Mesendoderm (in vitro differentiated cells): ENCODE measurements at regions not wholly inside any gene's neighbourhood (a gene's known extent, or its start where the extent isn't known, plus 50 kb on each side); places are given as distances from the start of the nearest gene placed in this dataset.
A peak's percentile ranks its signal among the peaks of the same experiment; 100 is the strongest.
"Not testable (repeated sequence)": the region's sequence is repeated elsewhere in the genome, so short reads cannot be mapped to it uniquely, and the experiment has no call there.

Source experiments
- DNase-seq: peaks from one replicate; pipeline ENCODE4 v3.0.0; 2013
- H2AK5ac ChIP-seq: 2 replicates; pipeline ENCODE4 v1.6.1; 2013; ENCODE audit warnings: low read length, inconsistent platforms
- H2BK120ac ChIP-seq: 2 replicates; pipeline ENCODE4 v1.6.1; 2013; ENCODE audit warnings: low read depth, mild to moderate bottlenecking, low read length, moderate library complexity, mixed read lengths
- H2BK15ac ChIP-seq: replicated peaks from 2 replicates; pipeline ENCODE4 v1.6.1; 2013; ENCODE audit warnings: low read depth, mild to moderate bottlenecking, moderate library complexity
- H2BK5ac ChIP-seq: 2 replicates; pipeline ENCODE4 v1.6.1; 2013; ENCODE audit warnings: low read length, inconsistent platforms
- H3K18ac ChIP-seq: 2 replicates; pipeline ENCODE4 v1.6.1; 2013; ENCODE audit warnings: mild to moderate bottlenecking, low read length, mixed read lengths
- H3K23ac ChIP-seq: one replicate; pipeline ENCODE4 v1.6.1; 2013; ENCODE audit warnings: low read length
- H3K27ac ChIP-seq: 2 replicates; pipeline ENCODE4 v1.5.1; 2013; ENCODE audit warnings: low read depth, mild to moderate bottlenecking, inconsistent platforms, low read length, moderate library complexity
- H3K27me3 ChIP-seq: 2 replicates; pipeline ENCODE4 v1.6.1; 2013; ENCODE audit warnings: low read length, control low read depth, mild to moderate bottlenecking, inconsistent platforms; ENCODE audit not compliant: insufficient read depth, poor library complexity
- H3K36me3 ChIP-seq: 2 replicates; pipeline ENCODE4 v1.6.1; 2013; ENCODE audit warnings: low read length, inconsistent platforms; ENCODE audit not compliant: control insufficient read depth, insufficient read depth
- H3K4ac ChIP-seq: one replicate; pipeline ENCODE4 v1.6.1; 2013; ENCODE audit warnings: low read depth, mild to moderate bottlenecking, low read length, moderate library complexity
- H3K4me1 ChIP-seq: 2 replicates; pipeline ENCODE4 v1.6.1; 2013; ENCODE audit warnings: low read depth, low read length, inconsistent platforms; ENCODE audit not compliant: control insufficient read depth
- H3K4me2 ChIP-seq: 2 replicates; pipeline ENCODE4 v1.6.1; 2013; ENCODE audit warnings: low read length
- H3K4me3 ChIP-seq: 2 replicates; pipeline ENCODE4 v1.5.1; 2013; ENCODE audit warnings: mild to moderate bottlenecking, low read length
- H3K56ac ChIP-seq: one replicate; pipeline ENCODE4 v1.6.1; 2013; ENCODE audit warnings: low read length
- H3K79me1 ChIP-seq: 2 replicates; pipeline ENCODE4 v1.6.1; 2013; ENCODE audit warnings: low read length, inconsistent platforms
- H3K79me2 ChIP-seq: 2 replicates; pipeline ENCODE4 v1.6.1; 2013; ENCODE audit warnings: mild to moderate bottlenecking, low read length; ENCODE audit not compliant: control insufficient read depth, insufficient read depth
- H3K9ac ChIP-seq: 2 replicates; pipeline ENCODE4 v1.6.1; 2013; ENCODE audit warnings: low read length, inconsistent platforms
- H4K5ac ChIP-seq: one replicate; pipeline ENCODE4 v1.6.1; 2013; ENCODE audit warnings: low read length
- H4K8ac ChIP-seq: one replicate; pipeline ENCODE4 v1.6.1; 2013; ENCODE audit warnings: low read depth, mild to moderate bottlenecking, control low read depth, low read length, moderate library complexity
- WGBS: extraction: QIAGEN DNeasy Blood & Tissue Kit; methylation state at CpG from one replicate; pipeline ENCODE4 v1.1.7; 2013; ENCODE audit warnings: low lambda C conversion rate, missing lambda C conversion rate; ENCODE audit not compliant: insufficient coverage; ENCODE audit errors: extremely low coverage; 5-methylcytosine and 5-hydroxymethylcytosine counted together

GRCh38 chrX:112211459-112211858 lies 128.9 kb upstream of the TRPC5 start:
- no peak overlapping the region for H3K23ac ChIP-seq
- H3K27me3 ChIP-seq: no peaks in the 10 kb centered on the region
- no CpG with 5 or more reads among the region's 3 CpGs for WGBS
- H3K27ac ChIP-seq: no peak overlapping the region
- DNase-seq: no peak
- H2BK120ac ChIP-seq: no peak overlapping the region
- H2AK5ac ChIP-seq: no peak overlapping the region
- no peaks in the 10 kb centered on the region for H3K36me3 ChIP-seq
- no peak overlapping the region for H2BK15ac ChIP-seq
- no peak overlapping the region for H3K4me2 ChIP-seq
- no peak overlapping the region for H3K18ac ChIP-seq
- no peaks in the 10 kb centered on the region for H3K79me1 ChIP-seq
- H3K56ac ChIP-seq: no peak overlapping the region
- no peak overlapping the region for H3K9ac ChIP-seq
- no peak overlapping the region for H4K5ac ChIP-seq
- H2BK5ac ChIP-seq: no peak overlapping the region
- H3K4me3 ChIP-seq: no peak overlapping the region
- H3K79me2 ChIP-seq: no peaks in the 10 kb centered on the region
- H3K4me1 ChIP-seq: no peaks in the 10 kb centered on the region
- H3K4ac ChIP-seq: no peak overlapping the region
- no peak overlapping the region for H4K8ac ChIP-seq

- no CpG with 5 or more reads among the region's 3 CpGs for whole genome bisulfite sequencing
- Histone ChIP-seq H2AK5ac (no peak overlapping the region), H3K27ac (no peak overlapping the region)
Observed at GRCh38 chrX:112197840-112198239, 115.3 kb upstream of the TRPC5 start.

GRCh38 chrX:112190646-112191045 lies 108.1 kb upstream of the TRPC5 start:
- Histone ChIP-seq H3K4me2 (no peak overlapping the region), H3K27me3 (no peaks in the 10 kb centered on the region), H2BK15ac (no peak overlapping the region), H3K79me2 (no peaks in the 10 kb centered on the region), H3K23ac (no peak overlapping the region), H3K79me1 (no peaks in the 10 kb centered on the region), H3K4me3 (no peak overlapping the region), H2AK5ac (no peak overlapping the region), H4K8ac (no peak overlapping the region), H3K56ac (no peak overlapping the region), H3K18ac (no peak overlapping the region), H3K36me3 (no peaks in the 10 kb centered on the region), H4K5ac (no peak overlapping the region), H2BK5ac (no peak overlapping the region), H3K27ac (no peak overlapping the region), H3K9ac (no peak overlapping the region), H3K4ac (no peak overlapping the region), H2BK120ac (no peak overlapping the region), H3K4me1 (no peaks in the 10 kb centered on the region)
- DNase-seq: no peak
- WGBS: no CpG with 5 or more reads among the region's 4 CpGs

More at GRCh38 chrX:112197840-112198239, 115.3 kb upstream of the TRPC5 start:
- no peak overlapping the region for H3K4me2 ChIP-seq
- H2BK15ac ChIP-seq: no peak overlapping the region
- H3K4ac ChIP-seq: no peak overlapping the region
- H3K79me1 ChIP-seq: no peaks in the 10 kb centered on the region
- no peak overlapping the region for H2BK5ac ChIP-seq
- H4K5ac ChIP-seq: no peak overlapping the region
- no peak overlapping the region for H3K18ac ChIP-seq
- H3K4me3 ChIP-seq: no peak overlapping the region
- no peak overlapping the region for H3K56ac ChIP-seq
- no peak overlapping the region for H3K23ac ChIP-seq
- no peak overlapping the region for H4K8ac ChIP-seq
- H3K79me2 ChIP-seq: no peaks in the 10 kb centered on the region
- H3K36me3 ChIP-seq: no peaks in the 10 kb centered on the region
- no peak for DNase-seq
- no peaks in the 10 kb centered on the region for H3K4me1 ChIP-seq
- no peak overlapping the region for H3K9ac ChIP-seq
- H2BK120ac ChIP-seq: no peak overlapping the region
- H3K27me3 ChIP-seq: no peaks in the 10 kb centered on the region

- H2BK5ac ChIP-seq, H3K79me2 ChIP-seq, H3K18ac ChIP-seq, H3K56ac ChIP-seq, H3K79me1 ChIP-seq, H3K27ac ChIP-seq, H4K5ac ChIP-seq, H2BK120ac ChIP-seq, H3K36me3 ChIP-seq, H3K4ac ChIP-seq, H3K4me1 ChIP-seq, H3K9ac ChIP-seq, H2BK15ac ChIP-seq, H4K8ac ChIP-seq, H3K4me2 ChIP-seq, H3K23ac ChIP-seq, H3K4me3 ChIP-seq, H2AK5ac ChIP-seq, H3K27me3 ChIP-seq: not testable (repeated sequence)
- peak; percentile 15 for DNase-seq
- WGBS: no CpG with 5 or more reads among the region's 3 CpGs
Observed at GRCh38 chrX:112181361-112181760, 98.8 kb upstream of the TRPC5 start.

GRCh38 chrX:112164420-112164819 lies 81.8 kb upstream of the TRPC5 start:
- Histone ChIP-seq H3K79me2 (no peaks in the 10 kb centered on the region), H3K23ac (no peak overlapping the region), H3K56ac (no peak overlapping the region), H4K8ac (no peak overlapping the region), H3K9ac (no peak overlapping the region), H3K4me3 (no peak overlapping the region), H3K79me1 (no peaks in the 10 kb centered on the region), H3K27me3 (no peaks in the 10 kb centered on the region), H4K5ac (no peak overlapping the region), H3K4me2 (no peak overlapping the region), H3K4ac (no peak overlapping the region), H2BK5ac (no peak overlapping the region), H3K4me1 (no peaks in the 10 kb centered on the region), H3K27ac (no peak overlapping the region), H2BK120ac (no peak overlapping the region), H2BK15ac (no peak overlapping the region), H2AK5ac (no peak overlapping the region), H3K18ac (no peak overlapping the region), H3K36me3 (no peaks in the 10 kb centered on the region)
- DNase-seq: no peak
- no CpG with 5 or more reads among the region's 2 CpGs for WGBS

GRCh38 chrX:112163906-112164305 lies 81.3 kb upstream of the TRPC5 start:
- Histone ChIP-seq H2BK120ac (no peak overlapping the region), H3K18ac (no peak overlapping the region), H3K4ac (no peak overlapping the region), H4K8ac (no peak overlapping the region), H3K36me3 (no peaks in the 10 kb centered on the region), H2AK5ac (no peak overlapping the region), H3K4me3 (no peak overlapping the region), H3K4me2 (no peak overlapping the region), H3K79me2 (no peaks in the 10 kb centered on the region), H3K27me3 (no peaks in the 10 kb centered on the region), H4K5ac (no peak overlapping the region), H3K27ac (no peak overlapping the region), H2BK5ac (no peak overlapping the region), H3K23ac (no peak overlapping the region), H3K4me1 (no peaks in the 10 kb centered on the region), H3K79me1 (no peaks in the 10 kb centered on the region), H3K56ac (no peak overlapping the region), H3K9ac (no peak overlapping the region), H2BK15ac (no peak overlapping the region)
- DNase-seq: no peak
- WGBS: no CpG with 5 or more reads among the region's 3 CpGs
